ENCODE measurements at regions not wholly inside any gene's neighbourhood (a gene's known extent, or its start where the extent isn't known, plus 50 kb on each side); places are given as distances from the start of the nearest gene placed in this dataset.
"Not testable (repeated sequence)": the region's sequence is repeated elsewhere in the genome, so short reads cannot be mapped to it uniquely, and the experiment has no call there.

- Mint-ChIP-seq H3K27ac (peak overlapping the region; percentile 58 to 81 (median 79)), H3K4me1 (peaks cover 7% of the 10 kb centered on the region), H3K36me3 (ENCODE audit: low read depth) (no peaks in the 10 kb centered on the region), H3K4me3 (no peak overlapping the region), H3K9me3 (peaks cover 2% of the 10 kb centered on the region), H3K27me3 (ENCODE audit: low read depth) (no peaks in the 10 kb centered on the region)
- TF ChIP-seq CTCF (IDR thresholded peaks at IDR 0.05; ENCODE audit: unreplicated experiment in 3 of 3) = no peak
Measured at GRCh38 chr12:90543374-90543773, 411.6 kb downstream of the CCER1 start.

GRCh38 chr12:90542852-90543251, 412.1 kb downstream of the CCER1 start:
- H3K27me3 Mint-ChIP-seq (ENCODE audit: low read depth); H3K27ac Mint-ChIP-seq; H3K9me3 Mint-ChIP-seq; H3K4me3 Mint-ChIP-seq; H3K4me1 Mint-ChIP-seq; H3K36me3 Mint-ChIP-seq (ENCODE audit: low read depth): not testable (repeated sequence)

- H3K4me1 Mint-ChIP-seq; H3K4me3 Mint-ChIP-seq; H3K27me3 Mint-ChIP-seq (ENCODE audit: low read depth); H3K27ac Mint-ChIP-seq; H3K9me3 Mint-ChIP-seq; H3K36me3 Mint-ChIP-seq (ENCODE audit: low read depth): not testable (repeated sequence)
Measured at GRCh38 chr12:90533828-90534227, 421.1 kb downstream of the CCER1 start.

- peak overlapping the region; percentile 9 to 39 (median 16) for H3K27ac Mint-ChIP-seq
- H3K36me3 Mint-ChIP-seq (ENCODE audit: low read depth) = no peaks in the 10 kb centered on the region
- no peaks in the 10 kb centered on the region for H3K9me3 Mint-ChIP-seq
- peaks cover 28% of the 10 kb centered on the region for H3K4me1 Mint-ChIP-seq
- TF ChIP-seq CTCF (IDR thresholded peaks at IDR 0.05; ENCODE audit: unreplicated experiment in 3 of 3) = no peak
- no peaks in the 10 kb centered on the region for H3K27me3 Mint-ChIP-seq (ENCODE audit: low read depth)
- no peak overlapping the region for H3K4me3 Mint-ChIP-seq
Measured at GRCh38 chr12:90520002-90520734, 434.8 kb downstream of the CCER1 start.

- peaks cover 35% of the 10 kb centered on the region for H3K4me1 Mint-ChIP-seq
- peak overlapping the region in 2 of 3 experiments; percentile 9 to 39 for H3K27ac Mint-ChIP-seq
- no peaks in the 10 kb centered on the region for H3K36me3 Mint-ChIP-seq (ENCODE audit: low read depth)
- H3K27me3 Mint-ChIP-seq (ENCODE audit: low read depth) = no peaks in the 10 kb centered on the region
- no peak for TF ChIP-seq CTCF (IDR thresholded peaks at IDR 0.05; ENCODE audit: unreplicated experiment in 3 of 3)
- H3K9me3 Mint-ChIP-seq = no peaks in the 10 kb centered on the region
- no peak overlapping the region for H3K4me3 Mint-ChIP-seq
Measured at GRCh38 chr12:90519285-90519684, 435.7 kb downstream of the CCER1 start.

- H3K27ac Mint-ChIP-seq = peak overlapping the region in 2 of 3 experiments; percentile 13 to 16
- no peak overlapping the region for H3K4me3 Mint-ChIP-seq
- no peaks in the 10 kb centered on the region for H3K27me3 Mint-ChIP-seq (ENCODE audit: low read depth)
- peaks cover 2% of the 10 kb centered on the region for H3K9me3 Mint-ChIP-seq
- H3K4me1 Mint-ChIP-seq = peaks cover 51% of the 10 kb centered on the region
- no peaks in the 10 kb centered on the region for H3K36me3 Mint-ChIP-seq (ENCODE audit: low read depth)
- TF ChIP-seq CTCF (IDR thresholded peaks at IDR 0.05; ENCODE audit: unreplicated experiment in 3 of 3) = no peak
Measured at GRCh38 chr12:90515199-90516175, 439.5 kb downstream of the CCER1 start.

All from nephron (organoid).